GM21737 (cell line): ENCODE measurements at regions not wholly inside any gene's neighbourhood (a gene's known extent, or its start where the extent isn't known, plus 50 kb on each side); places are given as distances from the start of the nearest gene placed in this dataset.
"Not testable (repeated sequence)": the region's sequence is repeated elsewhere in the genome, so short reads cannot be mapped to it uniquely, and the experiment has no call there.

Source experiments
- ATAC-seq: cut with Tn5 transposase; IDR thresholded peaks from one replicate; pipeline ENCODE4 v1.9.1; 2021; ENCODE audit warnings: mild to moderate bottlenecking, moderate library complexity; ENCODE audit not compliant: unreplicated experiment

DNA sequence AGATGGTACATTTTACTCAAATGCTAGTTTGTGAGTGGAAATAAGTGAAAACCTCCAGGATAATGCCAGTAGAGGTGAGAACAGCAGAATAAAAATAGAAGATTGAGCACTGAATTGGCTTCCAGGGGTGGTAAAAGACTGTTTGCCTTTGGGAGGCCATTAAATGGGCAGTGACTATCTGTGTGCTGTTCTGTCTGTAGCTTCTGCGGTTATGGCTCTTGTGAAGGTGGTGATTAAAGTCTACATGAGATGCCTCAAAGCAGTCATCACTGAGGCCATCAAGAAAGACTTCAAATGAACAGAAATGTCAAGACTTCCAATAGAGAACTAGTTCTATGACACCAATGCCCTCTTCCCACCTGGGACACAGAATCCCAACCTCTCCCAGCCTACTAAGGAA is 108.8 kb downstream of the EFHB start:
- no peak for ATAC-seq

DNA sequence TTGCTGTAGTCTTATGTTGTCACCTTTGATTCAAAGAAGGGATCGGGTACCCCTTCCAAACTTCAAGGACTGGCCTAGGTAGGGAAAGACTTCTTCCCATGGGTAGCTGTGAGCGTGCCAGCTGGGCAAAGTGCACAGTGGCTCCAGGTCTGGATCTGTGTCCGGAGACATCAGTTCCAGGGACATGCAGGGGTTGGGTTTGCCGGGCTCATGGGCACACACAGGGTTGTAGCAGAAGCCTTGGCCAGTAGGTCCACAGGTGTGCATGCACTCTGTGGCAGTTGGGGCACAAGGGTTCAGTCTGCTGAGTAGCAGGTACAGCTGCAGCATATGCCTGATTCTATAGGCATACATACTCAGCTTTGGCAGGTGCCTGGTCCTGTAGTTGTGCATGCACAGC is 111.2 kb downstream of the EFHB start:
- no peak for ATAC-seq

DNA sequence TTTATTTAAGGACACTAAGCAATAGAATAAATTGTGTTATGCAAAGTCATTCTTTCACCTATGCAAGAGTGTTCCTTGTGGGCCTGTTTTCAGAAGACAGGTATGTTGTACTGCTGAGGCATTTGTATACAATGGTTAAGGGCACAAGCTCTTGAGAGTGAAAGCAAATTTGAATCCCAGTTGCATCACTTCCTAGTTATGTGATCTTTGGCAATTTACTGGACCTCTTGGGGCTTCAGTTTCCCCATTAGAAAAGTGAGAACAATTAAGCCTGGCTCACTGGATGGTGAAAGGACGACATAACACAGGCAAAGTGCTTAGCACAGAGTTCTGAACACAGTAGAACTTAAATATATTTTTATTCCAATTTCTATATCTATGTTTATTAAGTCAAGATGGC is 117.4 kb downstream of the EFHB start:
- ATAC-seq = no peak

DNA sequence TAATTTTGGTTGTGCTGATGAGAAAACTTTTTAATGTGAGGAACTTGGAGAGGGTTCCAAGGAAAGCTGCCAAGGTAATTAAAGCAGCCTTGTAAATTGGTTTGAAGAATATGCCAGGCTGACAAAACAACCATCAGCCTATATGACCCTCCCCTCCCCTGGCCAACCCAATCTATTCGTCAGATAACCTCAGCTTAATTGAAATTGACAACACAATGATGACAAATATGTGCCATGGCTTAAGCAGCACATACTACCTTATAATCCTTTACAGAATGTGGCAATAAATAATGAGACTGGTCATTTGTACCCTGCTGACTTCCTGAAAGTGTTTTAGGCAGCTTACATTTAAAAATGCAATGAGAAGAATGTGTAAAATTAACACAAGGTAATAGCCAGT is 118.2 kb downstream of the EFHB start:
- no peak for ATAC-seq

DNA sequence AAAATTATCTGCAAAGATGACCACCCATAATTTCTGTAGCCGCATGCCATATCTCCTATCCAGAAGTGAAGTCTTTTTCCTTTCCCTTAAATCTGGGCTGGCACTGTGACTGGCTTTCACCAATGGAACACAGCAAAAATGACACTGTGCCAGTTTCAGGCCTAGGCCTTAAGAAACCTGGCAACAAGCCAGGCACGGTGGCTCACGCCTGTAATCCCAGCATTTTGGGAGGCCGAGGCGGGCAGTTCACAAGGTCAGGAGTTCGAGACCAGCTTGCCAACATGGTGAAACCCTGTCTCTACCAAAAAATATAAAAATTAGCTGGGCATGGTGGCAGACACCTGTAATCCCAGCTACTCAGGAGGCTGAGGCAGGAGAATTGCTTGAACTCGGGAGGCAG is 120.3 kb downstream of the EFHB start:
- not testable (repeated sequence) for ATAC-seq

DNA sequence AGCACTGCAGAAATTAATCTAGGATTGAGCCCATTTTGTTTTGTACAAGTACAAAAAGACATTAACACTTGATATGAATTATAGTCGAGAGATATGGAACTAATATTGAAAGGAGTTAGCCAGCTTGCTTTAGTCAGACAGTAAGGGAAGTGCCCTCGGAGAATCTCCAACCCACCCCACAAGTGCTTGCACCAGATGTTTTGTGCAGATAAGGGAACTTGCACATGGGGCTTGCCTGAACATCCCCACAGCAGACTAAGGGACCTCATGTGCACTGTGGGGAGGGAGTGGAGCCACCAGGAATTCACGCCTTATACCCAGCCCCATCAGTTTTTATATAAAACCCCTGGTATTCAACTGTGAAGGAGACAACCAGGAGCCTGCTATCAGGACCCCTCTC is 122.3 kb downstream of the EFHB start:
- no peak for ATAC-seq

DNA sequence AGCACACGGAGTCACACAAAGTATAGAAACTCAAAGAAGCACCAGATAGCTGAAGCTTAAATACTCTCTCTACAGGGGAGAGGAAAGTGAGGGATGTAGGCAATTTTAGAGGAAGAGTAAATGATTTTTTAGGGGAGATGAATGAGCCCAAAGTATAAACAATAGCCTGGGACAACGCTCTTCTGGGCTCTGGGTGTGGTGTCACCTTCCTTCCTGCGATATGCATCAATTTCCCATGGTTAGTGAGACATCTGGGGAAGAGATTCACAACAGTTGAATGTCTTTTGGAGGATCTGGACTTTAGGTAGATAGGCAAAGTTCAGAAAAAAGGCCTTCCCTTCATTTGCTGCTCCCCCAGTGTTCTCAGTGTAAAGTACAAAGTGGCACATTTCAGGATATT is 125.2 kb downstream of the EFHB start:
- no peak for ATAC-seq

DNA sequence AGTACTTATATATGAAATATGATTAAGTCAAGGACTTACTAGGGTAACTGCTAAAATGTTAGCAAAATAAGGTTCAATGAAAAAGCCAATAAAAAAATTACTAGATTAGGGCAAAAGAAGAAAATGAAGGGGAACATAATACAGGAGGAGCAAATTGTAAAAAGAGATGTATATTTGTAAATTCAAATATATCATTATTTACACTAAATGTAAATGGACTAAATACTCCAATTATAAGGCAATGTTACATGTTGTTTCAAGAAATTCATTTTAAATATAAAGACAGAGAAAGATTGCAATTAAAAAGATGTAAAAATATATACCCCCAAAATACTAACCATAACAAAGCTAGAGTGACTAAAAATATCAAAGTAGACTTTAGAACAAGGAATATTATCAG is 134.1 kb downstream of the EFHB start:
- no peak for ATAC-seq

DNA sequence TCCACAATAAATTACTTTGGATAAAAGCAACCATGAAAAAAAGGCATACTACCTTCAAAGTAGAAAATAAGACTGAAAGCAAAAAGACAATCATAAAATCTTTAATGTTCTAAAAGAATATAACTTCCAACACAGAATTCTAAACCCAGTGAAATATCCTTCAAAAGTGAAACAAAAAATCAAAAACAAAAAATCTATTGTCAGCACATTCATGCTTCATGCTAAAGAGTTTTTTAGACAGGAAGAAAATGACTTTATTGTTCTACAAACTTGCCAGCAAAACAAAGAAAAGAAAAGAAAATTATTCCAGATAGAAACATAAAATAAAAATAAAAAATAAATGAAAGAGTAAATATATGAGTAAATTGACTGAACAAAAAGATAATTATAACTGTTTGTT is 134.9 kb downstream of the EFHB start:
- ATAC-seq = no peak

DNA sequence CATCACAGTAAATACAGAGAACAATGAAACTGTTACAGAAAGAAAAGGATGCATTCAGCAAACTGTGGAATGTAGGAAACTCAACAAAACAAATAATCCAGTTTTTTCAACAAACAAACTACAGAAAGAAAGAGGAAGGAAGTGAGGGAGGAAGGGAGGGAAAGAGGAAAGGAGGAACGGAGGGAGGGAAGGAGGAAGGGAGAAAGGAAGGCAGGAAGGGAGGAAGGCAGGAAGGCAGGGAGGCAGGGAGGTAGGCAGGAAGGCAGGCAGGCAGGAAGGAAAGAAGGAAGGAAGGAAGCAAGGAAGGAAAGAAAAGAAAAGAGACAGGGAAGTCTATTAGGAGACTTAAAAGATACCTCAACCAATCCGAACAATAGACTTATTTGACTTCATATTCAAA is 135.7 kb downstream of the EFHB start:
- ATAC-seq = no peak

DNA sequence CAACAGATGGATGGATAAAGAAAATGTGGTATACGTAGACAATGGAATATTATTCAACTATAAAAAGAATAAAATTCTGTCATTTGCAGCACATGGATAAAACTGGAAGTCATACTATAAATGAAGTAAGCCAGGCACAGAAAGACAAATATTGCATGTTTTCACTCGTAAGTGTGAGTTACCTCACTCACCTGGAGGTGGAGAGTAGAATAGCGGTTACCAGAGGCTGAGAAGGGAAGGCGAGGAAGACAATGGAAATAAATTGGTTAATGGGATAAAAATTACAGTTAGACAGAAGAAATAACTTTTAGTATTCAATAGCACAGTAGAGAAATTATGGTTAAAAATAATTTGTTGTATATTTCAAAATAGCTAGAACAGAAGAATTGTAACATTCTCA is 141.6 kb downstream of the EFHB start:
- ATAC-seq = no peak

DNA sequence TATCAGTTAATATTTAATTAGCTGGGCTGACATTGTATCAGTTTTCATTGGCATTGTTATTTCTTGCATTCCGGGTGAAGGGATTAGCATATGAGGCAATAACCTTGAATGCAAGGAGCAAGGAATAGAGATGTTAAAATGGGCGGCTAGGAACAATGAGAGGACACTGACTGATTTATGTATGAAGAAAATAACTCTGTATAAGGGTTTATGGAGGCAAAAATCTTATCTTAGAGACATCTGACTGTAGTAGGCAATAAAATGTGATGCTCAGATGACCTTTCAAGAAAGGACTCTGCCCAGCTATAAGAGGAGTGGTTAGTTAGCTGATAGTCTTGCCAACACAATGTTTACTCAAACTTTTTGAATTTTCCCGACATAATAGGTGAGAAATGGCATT is 158.3 kb downstream of the EFHB start:
- ATAC-seq = no peak

DNA sequence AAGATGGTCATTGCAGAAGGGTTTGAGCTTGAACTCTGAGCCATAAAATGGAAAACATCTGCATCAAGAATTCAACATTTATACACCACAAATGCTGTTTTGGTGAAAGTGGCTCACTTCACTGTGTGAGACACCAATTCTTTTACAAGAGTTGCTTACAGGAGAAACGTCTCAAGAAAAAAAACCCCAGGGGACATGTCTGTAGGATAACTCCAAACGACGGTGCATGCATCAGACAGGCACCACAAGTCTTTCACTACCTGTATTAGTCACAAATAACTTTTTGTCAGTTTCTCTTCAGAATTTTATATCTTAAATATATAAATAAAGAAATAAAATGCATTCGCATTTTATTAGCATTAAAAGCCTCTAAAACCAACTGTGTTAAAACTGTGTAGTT is 164.3 kb downstream of the EFHB start:
- ATAC-seq = no peak

DNA sequence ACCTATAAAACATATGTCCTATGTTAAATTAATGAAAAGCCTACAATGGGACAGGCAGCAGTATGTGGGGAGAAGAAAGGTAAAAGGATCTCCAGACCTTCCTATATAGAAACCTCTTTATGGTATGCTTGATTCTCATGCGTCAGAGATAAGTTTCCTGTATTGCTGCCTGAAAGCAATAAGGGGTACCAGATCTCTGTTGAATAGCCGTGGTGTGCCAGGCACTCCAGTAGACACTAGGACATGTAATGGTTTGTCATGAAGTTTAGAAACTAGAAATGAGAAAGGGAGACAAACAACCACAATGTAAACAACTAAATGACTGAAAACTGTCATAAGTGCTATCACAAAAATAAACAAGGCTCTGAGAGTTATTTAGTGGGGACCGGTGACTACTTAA is 168.1 kb downstream of the EFHB start:
- ATAC-seq = no peak

DNA sequence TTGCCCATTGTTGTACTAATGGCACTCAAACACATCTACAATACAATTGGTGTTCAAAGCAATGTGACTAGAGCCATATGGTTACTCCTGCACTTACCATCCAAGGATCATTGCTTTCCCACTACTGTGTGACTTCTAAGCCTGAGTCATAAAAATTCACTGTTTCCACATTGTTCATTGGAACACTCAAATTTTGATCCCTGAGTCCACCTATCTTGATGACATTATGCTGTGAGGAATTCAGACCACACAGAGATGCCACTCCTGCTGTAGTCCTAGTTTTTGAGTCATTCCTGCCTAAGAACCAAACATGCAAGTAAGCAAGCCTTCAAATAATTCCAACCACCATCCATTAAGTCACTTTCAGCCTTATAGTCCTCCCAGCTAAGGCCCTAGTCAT is 176.2 kb downstream of the EFHB start:
- ATAC-seq = no peak

DNA sequence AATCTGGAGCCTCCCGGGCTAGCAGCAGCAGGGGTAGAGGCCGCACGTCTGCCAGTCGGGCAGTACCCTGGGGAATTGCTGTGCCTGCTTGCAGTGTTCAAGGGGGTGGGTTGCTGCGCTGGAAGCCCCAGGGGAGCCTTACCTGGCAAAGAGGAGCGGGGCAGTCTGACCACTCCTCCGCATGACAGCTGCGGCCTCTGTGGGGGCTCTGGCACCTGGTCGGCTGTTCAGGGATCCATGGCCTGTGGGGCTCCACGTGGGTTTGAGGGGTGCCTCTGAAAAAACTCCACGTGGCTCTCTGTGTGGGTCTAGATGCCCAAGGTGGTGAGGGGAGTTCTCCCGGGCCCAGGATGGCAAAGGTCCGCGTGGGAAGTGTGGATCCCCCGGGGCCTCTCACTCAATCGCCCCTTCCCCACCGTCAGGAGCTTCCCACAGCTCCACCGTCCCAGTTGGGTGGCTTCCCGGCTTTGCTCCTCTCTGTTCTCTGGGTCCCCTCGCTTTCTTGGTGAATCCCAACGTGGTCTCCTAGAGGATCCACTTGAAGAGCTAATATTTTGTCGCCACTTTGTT is 184.5 kb downstream of the EFHB start:
- ATAC-seq = no peak

DNA sequence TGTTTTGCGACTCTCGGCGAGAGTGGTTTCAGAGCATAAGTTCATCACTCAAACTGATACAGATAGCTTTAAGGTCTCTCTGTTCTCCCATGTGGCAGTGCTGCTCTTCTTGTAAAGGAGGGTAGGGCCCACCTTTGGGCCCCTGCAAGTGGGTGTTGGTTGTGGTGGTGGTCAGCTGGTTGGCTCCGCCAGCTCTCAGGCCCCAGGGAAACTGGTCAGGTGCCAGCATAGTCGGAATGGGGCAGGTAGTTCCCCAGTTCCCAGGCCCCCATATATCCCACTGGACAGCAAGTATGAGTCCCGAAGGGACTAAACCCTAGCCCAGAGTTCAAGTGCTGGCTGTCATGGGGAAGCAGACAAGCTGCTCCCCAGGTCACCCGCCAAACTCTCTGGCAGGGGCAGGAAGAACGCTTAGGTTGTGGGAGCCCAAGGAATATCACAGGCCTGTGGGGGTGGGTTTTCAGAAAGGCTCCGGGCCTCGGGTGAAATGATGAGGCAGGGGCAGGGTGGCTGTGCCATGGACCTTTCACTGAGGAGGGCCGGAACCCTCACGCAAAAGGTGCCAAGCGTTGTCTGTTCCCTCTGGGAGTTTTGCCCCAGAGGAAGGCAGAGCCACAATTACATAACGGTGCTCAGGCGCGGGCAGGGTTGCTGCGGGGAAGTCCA is 185.1 kb downstream of the EFHB start:
- ATAC-seq = no peak

DNA sequence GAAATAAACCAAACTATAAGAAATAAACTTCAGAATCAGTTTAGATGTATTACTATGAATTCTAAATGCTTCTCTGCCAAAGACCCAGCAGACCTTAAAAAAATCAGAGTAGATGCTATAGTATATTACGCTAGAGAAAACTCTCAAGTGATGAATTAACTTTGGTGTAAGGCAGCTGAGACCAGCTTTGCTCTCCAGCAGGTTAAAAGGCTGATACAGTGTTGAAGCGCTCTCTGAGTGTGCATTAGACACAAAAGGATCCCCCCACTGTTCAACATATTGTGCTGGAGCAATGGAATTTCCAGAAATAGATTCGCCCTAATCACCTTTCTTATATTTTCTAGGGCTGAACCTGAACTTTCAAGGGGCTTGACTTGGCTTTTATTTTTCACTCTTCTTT is 190.0 kb downstream of the EFHB start:
- ATAC-seq = no peak

DNA sequence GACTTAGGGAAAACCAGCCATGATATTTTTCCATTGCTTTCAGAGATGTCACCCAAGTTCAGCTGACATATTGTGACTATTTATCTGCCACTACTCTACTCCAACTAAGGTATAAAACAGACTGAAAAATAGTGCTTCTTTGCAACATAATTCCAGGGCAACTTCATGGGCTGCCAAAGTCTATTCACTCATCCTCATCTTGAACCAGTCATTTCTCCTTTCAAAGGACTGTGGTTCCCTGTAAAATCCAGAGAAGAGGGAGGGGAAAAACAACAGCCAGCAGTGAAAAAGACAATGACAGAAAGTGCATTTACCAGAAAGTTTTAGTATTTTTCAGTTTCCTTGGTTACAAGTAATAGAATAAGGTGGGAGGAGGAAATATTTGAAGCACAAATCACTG is 191.1 kb downstream of the EFHB start:
- ATAC-seq = no peak

DNA sequence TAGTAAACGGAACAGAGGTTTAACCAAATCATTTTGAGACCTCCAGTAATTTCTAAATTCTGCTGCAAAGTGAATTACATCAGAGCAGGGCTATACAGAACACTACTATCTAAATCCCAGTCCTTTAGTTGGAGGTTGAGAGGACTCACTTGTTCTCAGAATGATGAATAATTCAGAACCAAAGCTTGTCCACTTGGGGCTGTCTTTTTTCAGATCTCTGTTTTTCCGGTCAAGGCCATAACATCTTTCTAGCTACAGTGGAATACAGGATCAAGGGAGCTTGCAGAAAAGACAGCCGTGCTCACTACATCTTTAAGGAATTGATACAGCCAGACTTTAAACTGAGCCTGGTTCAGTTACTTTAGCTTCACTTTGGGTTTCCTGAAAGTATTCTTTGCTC is 194.5 kb downstream of the EFHB start:
- ATAC-seq = no peak

DNA sequence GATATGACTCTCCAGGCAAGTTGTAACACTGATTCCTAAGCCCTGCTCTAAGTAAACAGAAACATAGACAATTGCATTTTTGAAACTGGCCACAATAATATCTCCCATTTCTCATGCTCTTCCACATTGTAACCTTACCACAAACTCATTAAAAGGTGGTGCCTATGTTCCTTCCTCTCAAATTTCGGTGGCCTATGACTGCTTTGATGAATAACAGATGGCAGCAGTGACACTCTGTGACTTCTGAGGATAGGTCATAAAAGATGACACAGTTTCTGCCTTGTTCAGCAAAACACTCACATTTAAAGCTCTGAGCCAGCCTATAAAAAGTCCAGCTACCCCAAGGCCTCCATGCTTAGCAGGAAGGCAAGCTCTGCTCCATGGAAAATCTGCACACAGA is 195.2 kb downstream of the EFHB start:
- no peak for ATAC-seq

DNA sequence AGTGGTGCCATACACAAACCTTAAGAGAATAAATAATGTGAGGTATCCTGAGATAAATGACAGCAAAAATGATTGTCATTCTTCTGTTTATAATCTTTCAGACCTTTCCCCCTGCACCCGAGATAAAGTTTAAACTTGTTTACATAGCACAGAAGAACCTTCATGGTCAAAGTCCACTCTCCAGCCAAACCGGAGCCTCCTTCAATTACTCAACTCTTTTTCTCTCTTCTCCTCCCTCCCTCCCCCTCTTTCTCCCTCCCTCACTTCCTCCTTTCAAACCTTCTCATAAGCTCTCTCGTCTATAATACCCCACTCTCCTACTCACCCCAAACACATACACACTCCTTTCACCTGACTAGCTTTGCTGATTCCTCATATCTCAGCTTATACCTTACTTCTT is 198.9 kb downstream of the EFHB start:
- no peak for ATAC-seq

DNA sequence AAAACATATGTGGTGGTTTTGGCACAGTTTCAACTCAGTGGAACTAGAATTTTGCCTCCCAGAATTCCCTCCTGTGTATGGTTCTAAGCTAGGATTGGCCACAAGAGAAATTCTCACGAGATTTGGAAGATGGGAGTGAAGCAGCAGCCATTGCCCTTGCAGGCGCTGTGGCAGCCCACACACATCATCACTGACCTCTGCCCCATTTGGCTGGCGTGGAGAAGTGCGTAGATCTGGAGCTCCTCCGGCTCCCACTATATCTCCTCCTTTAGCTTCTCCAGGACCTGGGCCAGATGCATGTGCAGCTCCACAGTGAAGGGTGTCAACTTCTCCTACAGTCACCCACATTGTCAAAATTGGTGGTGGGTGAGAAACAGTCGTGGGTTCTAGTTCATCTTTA is 199.6 kb downstream of the EFHB start:
- ATAC-seq = no peak
